K562 (cell line): ENCODE measurements at regions not wholly inside any gene's neighbourhood (a gene's known extent, or its start where the extent isn't known, plus 50 kb on each side); places are given as distances from the start of the nearest gene placed in this dataset.

Experiments
- ATAC-seq: fragments of 200-7000 bp; cut with Tn5 transposase; 3 replicates; pipeline ENCODE4 v1.9.1; 2020; ENCODE audit warnings: moderate library complexity
- BruUV-seq: library from RNA; stranded (reverse); fragments of 400-500 nt; replicated peaks from 2 replicates; lab custom pipeline; 2021; lab: Mats Ljungman, UMichigan
- CTCF ChIA-PET: fragments of 300-600 bp; formaldehyde crosslinking; extraction: SDS; loops from one replicate; lab custom pipeline; 2021; ENCODE audit warnings: low intra/inter-chr PET ratio; lab: Yijun Ruan, JAX
- POLR2A ChIA-PET: fragments of 300-600, 350-650 bp; sonication (Branson Sonifier 250); formaldehyde crosslinking; extraction: SDS; loops from one replicate; lab custom pipeline; 2021; ENCODE audit warnings: antibody characterized with exemption, inconsistent platforms; lab: Yijun Ruan, JAX
- DNase-seq, 4 experiments: peaks; one replicate each; pipeline versions ENCODE4 v3.0.0 to v3.0.0-alpha.2; 2011 to 2018; ENCODE audit warnings: low spot score in 3 of 4, mixed read lengths in 3 of 4; ENCODE audit errors: extremely low read depth in 1 of 4
- FAIRE-seq: peaks from 2 replicates; lab custom pipeline; 2011; peaks lifted over from hg19 to GRCh38; lab: Jason Lieb, UNC
- H2AFZ ChIP-seq: 2 replicates; pipeline ENCODE4 v1.6.0; 2011; ENCODE audit warnings: low read depth, low read length, control low read depth, inconsistent platforms
- H3K27ac ChIP-seq: fragments of 200-600 bp; 3 replicates; pipeline ENCODE4 v1.8.0; 2011; ENCODE audit warnings: low read depth, mild to moderate bottlenecking, control low read depth, inconsistent platforms, low read length, moderate library complexity, mixed read lengths; ENCODE audit errors: extremely low read depth
- H3K27me3 ChIP-seq, 2 experiments: fragments of 300-600 bp in 1 of 2; 2 replicates in 1 of 2; 3 replicates in 1 of 2; pipeline versions ENCODE4 v1.6.0 to v1.8.0; 2011; ENCODE audit warnings: inconsistent platforms in 2 of 2, low read length in 2 of 2, mild to moderate bottlenecking in 1 of 2, mixed read lengths in 1 of 2, moderate library complexity in 1 of 2; ENCODE audit not compliant: control insufficient read depth in 2 of 2, insufficient read depth in 2 of 2
- H3K36me3 ChIP-seq: fragments of 300-600 bp; 3 replicates; pipeline ENCODE4 v1.8.0; 2011; ENCODE audit warnings: mild to moderate bottlenecking, low read length, inconsistent platforms; ENCODE audit not compliant: control insufficient read depth, insufficient read depth
- H3K4me1 ChIP-seq, 2 experiments: fragments of 200-600 bp in 1 of 2; replicated peaks in 1 of 2; 2 replicates in 1 of 2; 3 replicates in 1 of 2; pipeline versions ENCODE4 v1.5.1 to v1.8.0; 2011; ENCODE audit warnings: inconsistent platforms in 2 of 2, low read length in 2 of 2, mild to moderate bottlenecking in 1 of 2, mixed read lengths in 1 of 2, moderate library complexity in 1 of 2; ENCODE audit not compliant: control insufficient read depth in 2 of 2, insufficient read depth in 2 of 2
- H3K4me2 ChIP-seq: 2 replicates; pipeline ENCODE4 v1.6.1; 2011; ENCODE audit warnings: low read length, control low read depth, inconsistent platforms, mixed read lengths; ENCODE audit not compliant: insufficient read depth
- H3K4me3 ChIP-seq: fragments of 200-600 bp; sonication (generic), shearing (Covaris generic); 2 replicates; pipeline ENCODE4 v1.5.1; 2016; ENCODE audit warnings: control low read depth, inconsistent platforms
- H3K79me2 ChIP-seq: fragments of 200-600 bp; 3 replicates; pipeline ENCODE4 v1.8.0; 2011; ENCODE audit warnings: low read length, inconsistent platforms; ENCODE audit not compliant: control insufficient read depth, insufficient read depth
- H3K9ac ChIP-seq, 2 experiments: 2 replicates each; pipeline versions ENCODE4 v1.6.0 to v1.6.1; 2011; ENCODE audit warnings: low read depth in 2 of 2, low read length in 2 of 2, control low read depth in 1 of 2, inconsistent platforms in 1 of 2, mild to moderate bottlenecking in 1 of 2, mixed read lengths in 1 of 2; ENCODE audit not compliant: insufficient read depth in 1 of 2
- H3K9me1 ChIP-seq: one replicate; pipeline ENCODE4 v1.6.0; 2011; ENCODE audit warnings: inconsistent platforms, mild to moderate bottlenecking, low read length, moderate library complexity; ENCODE audit not compliant: control insufficient read depth, insufficient read depth
- H3K9me3 ChIP-seq: replicated peaks from 2 replicates; pipeline ENCODE4 v1.5.1; 2011; ENCODE audit warnings: low read depth, low read length, inconsistent platforms; ENCODE audit not compliant: control insufficient read depth, insufficient read depth
- H4K20me1 ChIP-seq: replicated peaks from 2 replicates; pipeline ENCODE4 v1.6.1; 2011; ENCODE audit warnings: low read length, inconsistent platforms, mixed read lengths; ENCODE audit not compliant: control insufficient read depth, insufficient read depth
- C11orf30 ChIP-seq: fragments of 450-650 bp; IDR thresholded peaks from 2 replicates; pipeline ENCODE4 v1.6.1; 2016; ENCODE audit warnings: low read depth, mild to moderate bottlenecking
- CBX3 ChIP-seq, 2 experiments: IDR thresholded peaks; 1 replicate in 1 of 2; 2 replicates in 1 of 2; pipeline ENCODE4 v1.6.1; 2012; ENCODE audit warnings: inconsistent platforms in 2 of 2, low read length in 2 of 2, borderline replicate concordance in 1 of 2, control low read depth in 1 of 2
- CGGBP1 ChIP-seq: fragments of 250-450 bp; sonication (Bioruptor Pico); IDR thresholded peaks from 2 replicates; pipeline ENCODE4 v1.9.0; 2021; ENCODE audit warnings: mild to moderate bottlenecking
- FOXO4 ChIP-seq: fragments of 450-650 bp; formaldehyde crosslinking; IDR thresholded peaks from 2 replicates; pipeline ENCODE4 v1.4.0; 2020; ENCODE audit warnings: mild to moderate bottlenecking, moderate library complexity
- FOXP4 ChIP-seq: sonication (generic); formaldehyde crosslinking; IDR thresholded peaks from 2 replicates; pipeline ENCODE4 v1.8.0; 2022; ENCODE audit warnings: mild to moderate bottlenecking, missing genetic modification reagents, borderline replicate concordance
- HDAC8 ChIP-seq: fragments of 450-650 bp; IDR thresholded peaks from 2 replicates; pipeline ENCODE4 v1.6.1; 2016; ENCODE audit warnings: mild to moderate bottlenecking, missing genetic modification characterization, moderate library complexity, missing compliant biosample characterization
- HNRNPL ChIP-seq: fragments of 200-400 bp; formaldehyde crosslinking; IDR thresholded peaks from 2 replicates; pipeline ENCODE4 v1.6.1; 2017; ENCODE audit warnings: low read depth, mild to moderate bottlenecking, low read length
- MBD2 ChIP-seq: sonication (generic); IDR thresholded peaks from 2 replicates; pipeline ENCODE4 v1.6.1; 2016; ENCODE audit warnings: low read depth, borderline replicate concordance
- PHF20 ChIP-seq: fragments of 450-650 bp; IDR thresholded peaks from 2 replicates; pipeline ENCODE4 v1.6.1; 2018; ENCODE audit not compliant: partially characterized antibody
- RBM25 ChIP-seq: fragments of 200-400 bp; formaldehyde crosslinking; IDR thresholded peaks from 2 replicates; pipeline ENCODE4 v1.6.1; 2018; ENCODE audit warnings: low read length, low read depth, moderate library complexity; ENCODE audit not compliant: severe bottlenecking
- STAG1 ChIP-seq: sonication (generic); formaldehyde crosslinking; IDR thresholded peaks from 2 replicates; pipeline ENCODE4 v1.5.0; 2020; ENCODE audit warnings: missing genetic modification reagents, borderline replicate concordance
- TEAD1 ChIP-seq, 2 experiments: fragments of 450-650 bp in 1 of 2; sonication (generic) in 1 of 2; formaldehyde crosslinking; IDR thresholded peaks; 2 replicates each; pipeline versions ENCODE4 v1.4.0 to v1.8.0; 2020 to 2022; ENCODE audit warnings: mild to moderate bottlenecking in 2 of 2, missing genetic modification reagents in 1 of 2
- ZBTB26 ChIP-seq: fragments of 450-650 bp; formaldehyde crosslinking; IDR thresholded peaks from 2 replicates; pipeline ENCODE4 v1.4.0; 2022; ENCODE audit warnings: missing genetic modification characterization
- ZNF133 ChIP-seq: fragments of 250-450 bp; sonication (Bioruptor Pico); IDR thresholded peaks from 2 replicates; pipeline ENCODE4 v1.4.0; 2020; ENCODE audit warnings: mild to moderate bottlenecking
- ZNF224 ChIP-seq: sonication (generic); formaldehyde crosslinking; IDR thresholded peaks from 2 replicates; pipeline ENCODE4 v1.8.0; 2022; ENCODE audit warnings: mild to moderate bottlenecking, missing genetic modification reagents
- ZNF583 ChIP-seq: fragments of 250-450 bp; sonication (Bioruptor Pico); IDR thresholded peaks from 2 replicates; pipeline ENCODE4 v1.4.0; 2020
- WGBS: fragments of 100-300 bp; shearing (Covaris generic); methylation state at CpG from one replicate; pipeline ENCODE4 v1.1.6; 2016; ENCODE audit warnings: low coverage, mixed read lengths; ENCODE audit not compliant: insufficient coverage; ENCODE audit errors: missing lambda C conversion rate; 5-methylcytosine and 5-hydroxymethylcytosine counted together
- in situ Hi-C: fragments of 300-500 bp; cut with MboI; formaldehyde crosslinking; loops from 4 replicates; pipeline ENCODE4 v1.15.0; 2018; ENCODE audit warnings: inconsistent platforms, mixed read lengths
- intact Hi-C: fragments of 100-400 bp; cut with micrococcal nuclease; formaldehyde crosslinking; loops from 2 replicates; pipeline ENCODE4 v1.14.2; 2022

DNA sequence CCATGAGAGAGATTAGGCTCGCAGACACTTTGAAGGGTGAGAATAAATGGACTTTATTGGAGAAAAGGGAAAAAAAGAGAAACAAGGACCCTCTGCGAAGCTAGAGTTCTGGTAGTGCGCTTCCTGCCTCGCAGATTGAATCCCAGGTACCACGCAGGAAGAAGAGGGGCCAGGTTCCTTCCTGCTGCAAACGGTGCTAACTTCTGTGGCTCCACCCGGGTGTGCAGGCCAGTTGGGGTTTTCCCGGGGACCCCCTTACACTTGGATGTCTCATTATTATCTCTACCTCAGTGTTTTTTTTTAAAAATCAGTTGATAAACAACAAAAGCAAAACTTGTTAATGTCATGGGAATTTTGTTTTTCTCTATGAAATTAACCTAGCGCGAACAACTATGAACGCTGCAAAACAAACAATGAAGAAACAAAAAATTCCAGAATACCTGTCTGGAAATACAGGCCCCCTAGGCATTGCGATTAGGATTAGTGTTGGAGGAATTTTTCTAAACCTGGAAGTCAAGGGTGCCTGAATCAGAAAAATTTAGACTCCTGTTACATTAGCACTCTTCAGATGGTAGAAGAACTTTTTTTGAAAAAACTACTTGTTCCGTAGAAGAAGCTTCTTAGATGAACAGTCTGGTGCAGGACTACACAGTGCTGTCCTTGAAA is 414.5 kb downstream of the MAN2A1 start:
- Histone ChIP-seq H3K27me3 (no peaks in the 10 kb centered on the region), H3K4me3 (no peak overlapping the region), H3K79me2 (no peaks in the 10 kb centered on the region), H3K9ac (no peak overlapping the region), H3K36me3 (no peaks in the 10 kb centered on the region), H4K20me1 (no peaks in the 10 kb centered on the region), H3K9me1 (no peaks in the 10 kb centered on the region), H3K4me1 (no peaks in the 10 kb centered on the region), H3K27ac (no peak overlapping the region), H3K4me2 (no peak overlapping the region), H2AFZ (no peak overlapping the region), H3K9me3 (no peaks in the 10 kb centered on the region)
- no peak for ATAC-seq
- no peak for FAIRE-seq
- in situ Hi-C loops: no loop called here
- no peak for DNase-seq
- TF ChIP-seq HNRNPL (no peak), TEAD1 (CRISPR knock-in tag; IDR thresholded peaks at IDR 0.05) (no peak), ZBTB26 (CRISPR knock-in tag) (no peak), FOXO4 (CRISPR knock-in tag) (no peak), ZNF583 (CRISPR knock-in tag) (no peak), MBD2 (no peak), RBM25 (no peak), C11orf30 (no peak), STAG1 (CRISPR knock-in tag) (no peak), FOXP4 (CRISPR knock-in tag) (no peak), PHF20 (no peak), ZNF224 (CRISPR knock-in tag) (no peak), HDAC8 (tag) (no peak), CGGBP1 (CRISPR knock-in tag) (no peak), CBX3 (IDR thresholded peaks at IDR 0.05; ENCODE audit: borderline replicate concordance in 1 of 2, low read length in 2 of 2) (no peak), ZNF133 (CRISPR knock-in tag) (no peak)
- ChIA-PET POLR2A (interaction anchor here (0.6 kb wide), 1 partner anchor 28 kb away, joined by 3 read pairs; no protein-coding TSS in a partner anchor), CTCF (no interaction called here)
- BruUV-seq: no TSS peak
- intact Hi-C loops: no loop called here
- 1% methylated on average over 12 of the region's 13 CpGs for WGBS
